ENCODE measurements at regions not wholly inside any gene's neighbourhood (a gene's known extent, or its start where the extent isn't known, plus 50 kb on each side); places are given as distances from the start of the nearest gene placed in this dataset.

DNA sequence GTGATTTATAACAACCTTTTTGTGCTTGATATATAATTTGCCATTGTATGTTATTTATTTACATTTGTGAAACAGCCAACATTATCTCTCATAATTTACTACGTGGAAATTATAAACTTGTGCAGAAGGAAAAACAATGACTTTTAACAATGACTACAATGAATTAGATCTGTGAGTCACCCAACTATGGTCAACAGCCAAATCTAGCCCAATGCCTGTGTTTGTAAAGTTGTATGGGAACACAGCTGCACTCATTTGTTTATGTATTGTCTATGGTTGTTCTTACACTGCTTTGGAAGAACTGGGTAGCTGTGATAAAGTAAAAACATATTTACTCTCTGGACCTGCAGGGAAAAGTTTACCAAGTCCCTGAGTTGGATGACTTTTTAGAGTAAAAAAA lies 110.4 kb downstream of the OTOL1 start:
- no peaks in the 10 kb centered on the region for H3K36me3 ChIP-seq (replicated peaks in 1 of 2; ENCODE audit: control insufficient read depth in 1 of 2, insufficient read depth in 2 of 2, low read length in 2 of 2)
- H4K20me1 ChIP-seq (ENCODE audit: insufficient read depth, low read length), result no peaks in the 10 kb centered on the region
- H3K27ac ChIP-seq (ENCODE audit: extremely low read length, insufficient read depth, low read length), result no peak overlapping the region
- no peak overlapping the region for H3K9ac ChIP-seq (ENCODE audit: insufficient read depth, low read depth, low read length)
- ChIA-PET CTCF (ENCODE audit: low intra/inter-chr PET ratio, low total read pairs) (no interaction called here), POLR2A (no interaction called here)
- 0% methylated on average over 1 of the region's 1 CpG for WGBS (ENCODE audit: low lambda C conversion rate)
- H3K4me3 ChIP-seq (replicated peaks in 1 of 3; ENCODE audit: insufficient read depth in 1 of 3, low read depth in 2 of 3, low read length in 3 of 3), result no peak overlapping the region
- H2AFZ ChIP-seq (ENCODE audit: low read length), result no peak overlapping the region
- DNase-seq (ENCODE audit: low spot score), result no peak
- in situ Hi-C loops (cut with HindIII; ENCODE audit: extremely low pct_ligation_motif_present, low pct_unique_long_range_greater_than_20kb) (no loop called here), intact Hi-C loops (cut with micrococcal nuclease; ENCODE audit: unreplicated experiment) (no loop called here)
- no peaks in the 10 kb centered on the region for H3K4me1 ChIP-seq (ENCODE audit: insufficient read depth, low read length)
- FAIRE-seq, result no peak
- no peak for ATAC-seq
- no peaks in the 10 kb centered on the region for H3K27me3 ChIP-seq (ENCODE audit: control insufficient read depth in 1 of 2, insufficient read depth in 2 of 2, low read length in 2 of 2)
- TF ChIP-seq MXD3 (CRISPR knock-in tag; IDR thresholded peaks at IDR 0.05) (no peak), MATR3 (CRISPR knock-in tag; IDR thresholded peaks at IDR 0.05) (no peak), RFX5 (IDR thresholded peaks at IDR 0.05; ENCODE audit: low read depth, low read length) (no peak), ZNF737 (CRISPR knock-in tag; IDR thresholded peaks at IDR 0.05; ENCODE audit: borderline replicate concordance) (no peak)
- no peaks in the 10 kb centered on the region for H3K9me3 ChIP-seq (ENCODE audit: low read length)
- no peak overlapping the region for H3K4me2 ChIP-seq (ENCODE audit: low read depth, low read length)
- no peaks in the 10 kb centered on the region for H3K79me2 ChIP-seq (ENCODE audit: insufficient read depth, low read length)
- BruUV-seq (replicated peaks), result no TSS peak

DNA sequence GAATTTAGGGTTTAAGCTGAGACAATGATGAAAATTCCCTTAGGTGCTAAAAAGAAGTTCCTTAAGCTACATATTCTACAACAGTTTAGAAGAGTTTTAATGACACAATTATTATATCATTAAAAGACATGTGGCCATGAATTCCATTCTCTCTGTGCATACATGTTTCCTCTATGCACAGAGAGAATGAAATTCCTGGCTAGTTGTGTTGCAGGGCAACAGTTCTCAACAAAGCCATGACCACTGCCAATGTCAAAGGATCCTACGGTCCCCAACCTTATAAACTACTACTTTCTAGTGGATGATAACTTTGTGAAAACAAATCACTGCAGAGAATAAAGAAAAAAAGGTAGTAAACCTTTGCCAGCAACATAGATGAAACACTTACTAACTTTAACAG lies 122.7 kb downstream of the OTOL1 start:
- FAIRE-seq (no peak), ATAC-seq (no peak), DNase-seq (ENCODE audit: low spot score) (no peak)
- no peak overlapping the region for H3K4me2 ChIP-seq (ENCODE audit: low read depth, low read length)
- no peaks in the 10 kb centered on the region for H3K36me3 ChIP-seq (replicated peaks in 1 of 2; ENCODE audit: control insufficient read depth in 1 of 2, insufficient read depth in 2 of 2, low read length in 2 of 2)
- 5% methylated on average over 1 of the region's 1 CpG for WGBS (ENCODE audit: low lambda C conversion rate)
- no peak overlapping the region for H3K4me3 ChIP-seq (replicated peaks in 1 of 3; ENCODE audit: insufficient read depth in 1 of 3, low read depth in 2 of 3, low read length in 3 of 3)
- in situ Hi-C loops (cut with HindIII; ENCODE audit: extremely low pct_ligation_motif_present, low pct_unique_long_range_greater_than_20kb) (no loop called here), intact Hi-C loops (cut with micrococcal nuclease; ENCODE audit: unreplicated experiment) (no loop called here)
- H2AFZ ChIP-seq (ENCODE audit: low read length), result no peak overlapping the region
- no TSS peak for BruUV-seq (replicated peaks)
- H4K20me1 ChIP-seq (ENCODE audit: insufficient read depth, low read length), result no peaks in the 10 kb centered on the region
- no peaks in the 10 kb centered on the region for H3K4me1 ChIP-seq (ENCODE audit: insufficient read depth, low read length)
- H3K79me2 ChIP-seq (ENCODE audit: insufficient read depth, low read length), result no peaks in the 10 kb centered on the region
- no peak overlapping the region for H3K27ac ChIP-seq (ENCODE audit: extremely low read length, insufficient read depth, low read length)
- H3K9me3 ChIP-seq (ENCODE audit: low read length), result no peaks in the 10 kb centered on the region
- CTCF ChIA-PET (ENCODE audit: low intra/inter-chr PET ratio, low total read pairs), result no interaction called here
- H3K9ac ChIP-seq (ENCODE audit: insufficient read depth, low read depth, low read length), result no peak overlapping the region
- POLR2A ChIA-PET, result no interaction called here
- H3K27me3 ChIP-seq (ENCODE audit: control insufficient read depth in 1 of 2, insufficient read depth in 2 of 2, low read length in 2 of 2), result no peaks in the 10 kb centered on the region
- TF ChIP-seq ZNF17 (CRISPR knock-in tag; IDR thresholded peaks at IDR 0.05), result no peak
- TF ChIP-seq CSRNP2 (CRISPR knock-in tag; conservative IDR thresholded peaks at IDR 0.05; ENCODE audit: low read depth), result no peak
- no peak for TF ChIP-seq ZNF235 (CRISPR knock-in tag; IDR thresholded peaks at IDR 0.05; ENCODE audit: borderline replicate concordance)
- no peak for TF ChIP-seq GFI1 (CRISPR knock-in tag; IDR thresholded peaks at IDR 0.05; ENCODE audit: borderline replicate concordance)
- TF ChIP-seq AGO2 (optimal IDR thresholded peaks at IDR 0.05; ENCODE audit: low read depth, low read length), result no peak
- TF ChIP-seq STAT6 (CRISPR knock-in tag; IDR thresholded peaks at IDR 0.05; ENCODE audit: borderline replicate concordance), result no peak
- no peak for TF ChIP-seq ZBTB7B (CRISPR knock-in tag; IDR thresholded peaks at IDR 0.05)

Data from HepG2 (cell line).